ENCODE measurements at regions not wholly inside any gene's neighbourhood (a gene's known extent, or its start where the extent isn't known, plus 50 kb on each side); places are given as distances from the start of the nearest gene placed in this dataset.

DNA sequence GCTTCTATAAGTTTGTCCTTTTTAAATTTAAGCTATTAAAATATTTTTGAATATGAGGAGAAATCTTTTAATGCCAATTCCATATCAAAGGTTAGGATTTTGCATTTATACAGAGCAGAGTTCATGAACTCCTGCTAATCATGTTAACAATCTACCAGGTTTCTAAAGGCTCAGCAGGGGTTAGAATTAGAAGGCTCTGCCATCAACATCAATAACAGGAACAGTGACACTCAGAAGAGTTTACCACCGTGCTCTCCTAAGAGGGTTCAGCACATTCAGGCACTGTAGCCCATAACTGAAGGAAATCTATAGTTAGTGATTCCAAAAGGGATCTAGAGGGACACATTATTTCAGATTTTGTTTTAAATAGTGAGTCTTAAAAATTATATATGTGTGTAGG lies 100.1 kb downstream of the HOXA1 start:
- TF ChIP-seq, protein P1, sequence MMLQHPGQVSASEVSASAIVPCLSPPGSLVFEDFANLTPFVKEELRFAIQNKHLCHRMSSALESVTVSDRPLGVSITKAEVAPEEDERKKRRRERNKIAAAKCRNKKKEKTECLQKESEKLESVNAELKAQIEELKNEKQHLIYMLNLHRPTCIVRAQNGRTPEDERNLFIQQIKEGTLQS (IDR thresholded peaks at IDR 0.05) = no peak
- TF ChIP-seq, protein P2, sequence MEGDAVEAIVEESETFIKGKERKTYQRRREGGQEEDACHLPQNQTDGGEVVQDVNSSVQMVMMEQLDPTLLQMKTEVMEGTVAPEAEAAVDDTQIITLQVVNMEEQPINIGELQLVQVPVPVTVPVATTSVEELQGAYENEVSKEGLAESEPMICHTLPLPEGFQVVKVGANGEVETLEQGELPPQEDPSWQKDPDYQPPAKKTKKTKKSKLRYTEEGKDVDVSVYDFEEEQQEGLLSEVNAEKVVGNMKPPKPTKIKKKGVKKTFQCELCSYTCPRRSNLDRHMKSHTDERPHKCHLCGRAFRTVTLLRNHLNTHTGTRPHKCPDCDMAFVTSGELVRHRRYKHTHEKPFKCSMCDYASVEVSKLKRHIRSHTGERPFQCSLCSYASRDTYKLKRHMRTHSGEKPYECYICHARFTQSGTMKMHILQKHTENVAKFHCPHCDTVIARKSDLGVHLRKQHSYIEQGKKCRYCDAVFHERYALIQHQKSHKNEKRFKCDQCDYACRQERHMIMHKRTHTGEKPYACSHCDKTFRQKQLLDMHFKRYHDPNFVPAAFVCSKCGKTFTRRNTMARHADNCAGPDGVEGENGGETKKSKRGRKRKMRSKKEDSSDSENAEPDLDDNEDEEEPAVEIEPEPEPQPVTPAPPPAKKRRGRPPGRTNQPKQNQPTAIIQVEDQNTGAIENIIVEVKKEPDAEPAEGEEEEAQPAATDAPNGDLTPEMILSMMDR (IDR thresholded peaks at IDR 0.05 in 2 of 3, conservative IDR thresholded peaks at IDR 0.05 in 1 of 3; ENCODE audit: borderline replicate concordance in 1 of 3, insufficient read depth in 1 of 3, low read depth in 2 of 3, low read length in 2 of 3) = no peak
- TF ChIP-seq ZNF274 (IDR thresholded peaks at IDR 0.05; ENCODE audit: low read depth, low read length) (no peak), ZFX (IDR thresholded peaks at IDR 0.05) (no peak), POLR2AphosphoS5 (IDR thresholded peaks at IDR 0.05; ENCODE audit: low read depth, low read length) (no peak)
- TF ChIP-seq, protein P3, sequence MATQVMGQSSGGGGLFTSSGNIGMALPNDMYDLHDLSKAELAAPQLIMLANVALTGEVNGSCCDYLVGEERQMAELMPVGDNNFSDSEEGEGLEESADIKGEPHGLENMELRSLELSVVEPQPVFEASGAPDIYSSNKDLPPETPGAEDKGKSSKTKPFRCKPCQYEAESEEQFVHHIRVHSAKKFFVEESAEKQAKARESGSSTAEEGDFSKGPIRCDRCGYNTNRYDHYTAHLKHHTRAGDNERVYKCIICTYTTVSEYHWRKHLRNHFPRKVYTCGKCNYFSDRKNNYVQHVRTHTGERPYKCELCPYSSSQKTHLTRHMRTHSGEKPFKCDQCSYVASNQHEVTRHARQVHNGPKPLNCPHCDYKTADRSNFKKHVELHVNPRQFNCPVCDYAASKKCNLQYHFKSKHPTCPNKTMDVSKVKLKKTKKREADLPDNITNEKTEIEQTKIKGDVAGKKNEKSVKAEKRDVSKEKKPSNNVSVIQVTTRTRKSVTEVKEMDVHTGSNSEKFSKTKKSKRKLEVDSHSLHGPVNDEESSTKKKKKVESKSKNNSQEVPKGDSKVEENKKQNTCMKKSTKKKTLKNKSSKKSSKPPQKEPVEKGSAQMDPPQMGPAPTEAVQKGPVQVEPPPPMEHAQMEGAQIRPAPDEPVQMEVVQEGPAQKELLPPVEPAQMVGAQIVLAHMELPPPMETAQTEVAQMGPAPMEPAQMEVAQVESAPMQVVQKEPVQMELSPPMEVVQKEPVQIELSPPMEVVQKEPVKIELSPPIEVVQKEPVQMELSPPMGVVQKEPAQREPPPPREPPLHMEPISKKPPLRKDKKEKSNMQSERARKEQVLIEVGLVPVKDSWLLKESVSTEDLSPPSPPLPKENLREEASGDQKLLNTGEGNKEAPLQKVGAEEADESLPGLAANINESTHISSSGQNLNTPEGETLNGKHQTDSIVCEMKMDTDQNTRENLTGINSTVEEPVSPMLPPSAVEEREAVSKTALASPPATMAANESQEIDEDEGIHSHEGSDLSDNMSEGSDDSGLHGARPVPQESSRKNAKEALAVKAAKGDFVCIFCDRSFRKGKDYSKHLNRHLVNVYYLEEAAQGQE (IDR thresholded peaks at IDR 0.05; ENCODE audit: low read depth) = no peak

Measured in HCT116 (cell line).